OCI-LY7 (cell line): ENCODE measurements at regions not wholly inside any gene's neighbourhood (a gene's known extent, or its start where the extent isn't known, plus 50 kb on each side); places are given as distances from the start of the nearest gene placed in this dataset.

Source experiments
- CTCF ChIP-seq: fragments of 200-600 bp; sonication (generic); conservative IDR thresholded peaks from 2 replicates; pipeline ENCODE4 v1.5.1; 2014; ENCODE audit warnings: mild to moderate bottlenecking, antibody characterized with exemption, low read length, moderate library complexity, mixed read lengths
- EZH2phosphoT487 ChIP-seq: fragments of 200-600 bp; sonication (generic); IDR thresholded peaks from 2 replicates; pipeline ENCODE4 v1.6.1; 2018; ENCODE audit warnings: low read depth, borderline replicate concordance, mild to moderate bottlenecking, mixed run types, antibody characterized with exemption, low read length, moderate library complexity, mixed read lengths

GRCh38 chr11:15342163-15342562, 227.4 kb downstream of the INSC start:
- TF ChIP-seq CTCF: no peak
- no peak for TF ChIP-seq EZH2phosphoT487
